HepG2 (cell line): ENCODE measurements at regions not wholly inside any gene's neighbourhood (a gene's known extent, or its start where the extent isn't known, plus 50 kb on each side); places are given as distances from the start of the nearest gene placed in this dataset.

Experiments used
- ATAC-seq: fragments of 200-7000 bp; cut with Tn5 transposase; 3 replicates; pipeline ENCODE4 v1.9.1; 2020; ENCODE audit warnings: mild to moderate bottlenecking, moderate library complexity
- BruUV-seq: library from RNA; stranded (reverse); fragments of 400-500 nt; replicated peaks from 2 replicates; lab custom pipeline; 2021; lab: Mats Ljungman, UMichigan
- CTCF ChIA-PET: fragments of 300-600 bp; formaldehyde crosslinking; extraction: SDS; loops from one replicate; lab custom pipeline; 2021; ENCODE audit warnings: low total read pairs, inconsistent platforms, low intra/inter-chr PET ratio; lab: Yijun Ruan, JAX
- POLR2A ChIA-PET: fragments of 350-600 bp; sonication (Branson Sonifier 250); formaldehyde crosslinking; loops from one replicate; lab custom pipeline; 2020; ENCODE audit warnings: antibody characterized with exemption, inconsistent platforms; lab: Yijun Ruan, JAX
- DNase-seq: peaks from one replicate; pipeline ENCODE4 v3.0.0-alpha.2; 2015; ENCODE audit warnings: low spot score
- FAIRE-seq: peaks from 3 replicates; lab custom pipeline; 2011; peaks lifted over from hg19 to GRCh38; lab: Jason Lieb, UNC
- H2AFZ ChIP-seq: one replicate; pipeline ENCODE4 v1.6.1; 2011; ENCODE audit warnings: low read length, inconsistent platforms
- H3K27ac ChIP-seq: fragments of 300-600 bp; 3 replicates; pipeline ENCODE4 v1.8.0; 2011; ENCODE audit warnings: mixed run types, mild to moderate bottlenecking, mixed read lengths, low read length, inconsistent platforms; ENCODE audit not compliant: insufficient read depth; ENCODE audit errors: extremely low read length
- H3K27me3 ChIP-seq, 2 experiments: fragments of 200-600 bp in 1 of 2; 2 replicates in 1 of 2; 3 replicates in 1 of 2; pipeline versions ENCODE4 v1.6.0 to v1.8.0; 2011; ENCODE audit warnings: low read length in 2 of 2, mild to moderate bottlenecking in 2 of 2, moderate library complexity in 2 of 2, inconsistent platforms in 1 of 2; ENCODE audit not compliant: insufficient read depth in 2 of 2, control insufficient read depth in 1 of 2
- H3K36me3 ChIP-seq, 2 experiments: fragments of 200-600 bp in 1 of 2; replicated peaks in 1 of 2; 2 replicates in 1 of 2; 3 replicates in 1 of 2; pipeline versions ENCODE4 v1.5.1 to v1.8.0; 2011; ENCODE audit warnings: low read length in 2 of 2, inconsistent platforms in 1 of 2; ENCODE audit not compliant: insufficient read depth in 2 of 2, control insufficient read depth in 1 of 2
- H3K4me1 ChIP-seq: 2 replicates; pipeline ENCODE4 v1.5.1; 2012; ENCODE audit warnings: low read length, inconsistent platforms; ENCODE audit not compliant: insufficient read depth
- H3K4me2 ChIP-seq: 2 replicates; pipeline ENCODE4 v1.6.0; 2011; ENCODE audit warnings: low read depth, low read length, inconsistent platforms
- H3K4me3 ChIP-seq, 3 experiments: fragments of 200-600 bp in 1 of 3; sonication (generic), shearing (Covaris generic) in 1 of 3; replicated peaks in 1 of 3; 2 replicates each; pipeline ENCODE4 v1.5.1; 2011 to 2016; ENCODE audit warnings: low read length in 3 of 3, inconsistent platforms in 2 of 3, low read depth in 2 of 3, mild to moderate bottlenecking in 2 of 3, control low read depth in 1 of 3, mixed read lengths in 1 of 3; ENCODE audit not compliant: insufficient read depth in 1 of 3
- H3K79me2 ChIP-seq: one replicate; pipeline ENCODE4 v1.6.1; 2011; ENCODE audit warnings: low read length, inconsistent platforms; ENCODE audit not compliant: insufficient read depth
- H3K9ac ChIP-seq: 2 replicates; pipeline ENCODE4 v1.6.0; 2011; ENCODE audit warnings: mild to moderate bottlenecking, low read depth, low read length, inconsistent platforms; ENCODE audit not compliant: insufficient read depth
- H3K9me3 ChIP-seq: 2 replicates; pipeline ENCODE4 v1.5.1; 2012; ENCODE audit warnings: mild to moderate bottlenecking, low read length
- H4K20me1 ChIP-seq: 2 replicates; pipeline ENCODE4 v1.6.0; 2011; ENCODE audit warnings: inconsistent platforms, mild to moderate bottlenecking, low read length, moderate library complexity; ENCODE audit not compliant: insufficient read depth
- AKAP8 ChIP-seq: sonication (generic); formaldehyde crosslinking; IDR thresholded peaks from 2 replicates; pipeline ENCODE4 v1.5.1; 2020; ENCODE audit warnings: mild to moderate bottlenecking, missing genetic modification reagents
- BATF2 ChIP-seq: sonication (generic); formaldehyde crosslinking; IDR thresholded peaks from 2 replicates; pipeline ENCODE4 v1.8.0; 2022; ENCODE audit warnings: mild to moderate bottlenecking, missing genetic modification reagents, moderate library complexity
- PRDM4 ChIP-seq: sonication (generic); formaldehyde crosslinking; IDR thresholded peaks from 2 replicates; pipeline ENCODE4 v1.9.0; 2021; ENCODE audit warnings: missing genetic modification reagents, borderline replicate concordance
- SSRP1 ChIP-seq: IDR thresholded peaks from 2 replicates; pipeline ENCODE4 v1.6.1; 2016; ENCODE audit warnings: control low read depth
- ZNF234 ChIP-seq: sonication (generic); formaldehyde crosslinking; conservative IDR thresholded peaks from 2 replicates; pipeline ENCODE4 v1.5.1; 2020; ENCODE audit warnings: mild to moderate bottlenecking, missing genetic modification reagents
- WGBS: methylation state at CpG from one replicate; pipeline ENCODE4 v1.1.6; 2017; ENCODE audit warnings: low lambda C conversion rate; 5-methylcytosine and 5-hydroxymethylcytosine counted together
- in situ Hi-C: cut with HindIII; loops from 2 replicates; pipeline ENCODE4 v1.10.0; 2017; ENCODE audit warnings: low pct_unique_long_range_greater_than_20kb; ENCODE audit not compliant: extremely low pct_ligation_motif_present
- intact Hi-C: fragments of 100-400 bp; cut with micrococcal nuclease; formaldehyde crosslinking; loops from one replicate; pipeline ENCODE4 v1.10.0; 2022; ENCODE audit not compliant: unreplicated experiment

GRCh38 chr10:120394446-120394845, 62.6 kb upstream of the PLPP4 start:
- BruUV-seq, result no TSS peak
- H3K9me3 ChIP-seq, result no peaks in the 10 kb centered on the region
- no peaks in the 10 kb centered on the region for H3K27me3 ChIP-seq
- TF ChIP-seq BATF2 (no peak), PRDM4 (no peak), SSRP1 (CRISPR knock-in tag) (no peak)
- ATAC-seq (no peak), FAIRE-seq (no peak), DNase-seq (no peak)
- H3K4me1 ChIP-seq, result no peaks in the 10 kb centered on the region
- no peak overlapping the region for H2AFZ ChIP-seq
- H3K79me2 ChIP-seq, result no peaks in the 10 kb centered on the region
- no peaks in the 10 kb centered on the region for H3K36me3 ChIP-seq
- H3K27ac ChIP-seq, result no peak overlapping the region
- no peak overlapping the region for H3K4me3 ChIP-seq
- ChIA-PET CTCF (no interaction called here), POLR2A (no interaction called here)
- H3K9ac ChIP-seq, result no peak overlapping the region
- H4K20me1 ChIP-seq, result no peaks in the 10 kb centered on the region
- intact Hi-C loops (no loop called here), in situ Hi-C loops (no loop called here)
- 20% methylated on average over 1 of the region's 1 CpG for whole genome bisulfite sequencing
- no peak overlapping the region for H3K4me2 ChIP-seq

- H3K4me1 ChIP-seq, result no peaks in the 10 kb centered on the region
- H2AFZ ChIP-seq, result no peak overlapping the region
- no peak overlapping the region for H3K27ac ChIP-seq
- TF ChIP-seq ZNF234, result no peak
- no peak for TF ChIP-seq AKAP8 (CRISPR knock-in tag)
- TF ChIP-seq, all 625 proteins: peak for 0
- Histone ChIP-seq H3K79me2 (no peaks in the 10 kb centered on the region), H3K4me3 (no peak overlapping the region), H3K36me3 (no peaks in the 10 kb centered on the region), H3K9ac (no peak overlapping the region), H3K27me3 (no peaks in the 10 kb centered on the region), H4K20me1 (no peaks in the 10 kb centered on the region), H3K4me2 (no peak overlapping the region), H3K9me3 (no peaks in the 10 kb centered on the region)
- ChIA-PET POLR2A (no interaction called here), CTCF (no interaction called here)
- FAIRE-seq (no peak), ATAC-seq (no peak), DNase-seq (no peak)
- WGBS, result 0% methylated on average over 4 of the region's 6 CpGs
- no TSS peak for BruUV-seq
- in situ Hi-C loops, result no loop called here
- intact Hi-C loops, result no loop called here
These were observed 60.8 kb upstream of the PLPP4 start for GRCh38 chr10:120396228-120396627.
